K562 (cell line): ENCODE measurements at regions not wholly inside any gene's neighbourhood (a gene's known extent, or its start where the extent isn't known, plus 50 kb on each side); places are given as distances from the start of the nearest gene placed in this dataset.

Source experiments
- ATAC-seq: fragments of 200-7000 bp; cut with Tn5 transposase; 3 replicates; pipeline ENCODE4 v1.9.1; 2020; ENCODE audit warnings: moderate library complexity
- BruUV-seq: library from RNA; stranded (reverse); fragments of 400-500 nt; replicated peaks from 2 replicates; lab custom pipeline; 2021; lab: Mats Ljungman, UMichigan
- CTCF ChIA-PET: fragments of 300-600 bp; formaldehyde crosslinking; extraction: SDS; loops from one replicate; lab custom pipeline; 2021; ENCODE audit warnings: low intra/inter-chr PET ratio; lab: Yijun Ruan, JAX
- POLR2A ChIA-PET: fragments of 300-600, 350-650 bp; sonication (Branson Sonifier 250); formaldehyde crosslinking; extraction: SDS; loops from one replicate; lab custom pipeline; 2021; ENCODE audit warnings: antibody characterized with exemption, inconsistent platforms; lab: Yijun Ruan, JAX
- DNase-seq, 4 experiments: peaks; one replicate each; pipeline versions ENCODE4 v3.0.0 to v3.0.0-alpha.2; 2011 to 2018; ENCODE audit warnings: low spot score in 3 of 4, mixed read lengths in 3 of 4; ENCODE audit errors: extremely low read depth in 1 of 4
- FAIRE-seq: peaks from 2 replicates; lab custom pipeline; 2011; peaks lifted over from hg19 to GRCh38; lab: Jason Lieb, UNC
- H2AFZ ChIP-seq: 2 replicates; pipeline ENCODE4 v1.6.0; 2011; ENCODE audit warnings: low read depth, low read length, control low read depth, inconsistent platforms
- H3K27ac ChIP-seq: fragments of 200-600 bp; 3 replicates; pipeline ENCODE4 v1.8.0; 2011; ENCODE audit warnings: low read depth, mild to moderate bottlenecking, control low read depth, inconsistent platforms, low read length, moderate library complexity, mixed read lengths; ENCODE audit errors: extremely low read depth
- H3K27me3 ChIP-seq, 2 experiments: fragments of 300-600 bp in 1 of 2; 2 replicates in 1 of 2; 3 replicates in 1 of 2; pipeline versions ENCODE4 v1.6.0 to v1.8.0; 2011; ENCODE audit warnings: inconsistent platforms in 2 of 2, low read length in 2 of 2, mild to moderate bottlenecking in 1 of 2, mixed read lengths in 1 of 2, moderate library complexity in 1 of 2; ENCODE audit not compliant: control insufficient read depth in 2 of 2, insufficient read depth in 2 of 2
- H3K36me3 ChIP-seq: fragments of 300-600 bp; 3 replicates; pipeline ENCODE4 v1.8.0; 2011; ENCODE audit warnings: mild to moderate bottlenecking, low read length, inconsistent platforms; ENCODE audit not compliant: control insufficient read depth, insufficient read depth
- H3K4me1 ChIP-seq, 2 experiments: fragments of 200-600 bp in 1 of 2; replicated peaks in 1 of 2; 2 replicates in 1 of 2; 3 replicates in 1 of 2; pipeline versions ENCODE4 v1.5.1 to v1.8.0; 2011; ENCODE audit warnings: inconsistent platforms in 2 of 2, low read length in 2 of 2, mild to moderate bottlenecking in 1 of 2, mixed read lengths in 1 of 2, moderate library complexity in 1 of 2; ENCODE audit not compliant: control insufficient read depth in 2 of 2, insufficient read depth in 2 of 2
- H3K4me2 ChIP-seq: 2 replicates; pipeline ENCODE4 v1.6.1; 2011; ENCODE audit warnings: low read length, control low read depth, inconsistent platforms, mixed read lengths; ENCODE audit not compliant: insufficient read depth
- H3K4me3 ChIP-seq: fragments of 200-600 bp; sonication (generic), shearing (Covaris generic); 2 replicates; pipeline ENCODE4 v1.5.1; 2016; ENCODE audit warnings: control low read depth, inconsistent platforms
- H3K79me2 ChIP-seq: fragments of 200-600 bp; 3 replicates; pipeline ENCODE4 v1.8.0; 2011; ENCODE audit warnings: low read length, inconsistent platforms; ENCODE audit not compliant: control insufficient read depth, insufficient read depth
- H3K9ac ChIP-seq, 2 experiments: 2 replicates each; pipeline versions ENCODE4 v1.6.0 to v1.6.1; 2011; ENCODE audit warnings: low read depth in 2 of 2, low read length in 2 of 2, control low read depth in 1 of 2, inconsistent platforms in 1 of 2, mild to moderate bottlenecking in 1 of 2, mixed read lengths in 1 of 2; ENCODE audit not compliant: insufficient read depth in 1 of 2
- H3K9me1 ChIP-seq: one replicate; pipeline ENCODE4 v1.6.0; 2011; ENCODE audit warnings: inconsistent platforms, mild to moderate bottlenecking, low read length, moderate library complexity; ENCODE audit not compliant: control insufficient read depth, insufficient read depth
- H3K9me3 ChIP-seq: replicated peaks from 2 replicates; pipeline ENCODE4 v1.5.1; 2011; ENCODE audit warnings: low read depth, low read length, inconsistent platforms; ENCODE audit not compliant: control insufficient read depth, insufficient read depth
- H4K20me1 ChIP-seq: replicated peaks from 2 replicates; pipeline ENCODE4 v1.6.1; 2011; ENCODE audit warnings: low read length, inconsistent platforms, mixed read lengths; ENCODE audit not compliant: control insufficient read depth, insufficient read depth
- BRD9 ChIP-seq: fragments of 450-650 bp; IDR thresholded peaks from 2 replicates; pipeline ENCODE4 v1.6.1; 2018; ENCODE audit warnings: low read depth; ENCODE audit not compliant: partially characterized antibody
- DMBX1 ChIP-seq: fragments of 250-450 bp; sonication (Bioruptor Pico); IDR thresholded peaks from 2 replicates; pipeline ENCODE4 v1.8.0; 2022; ENCODE audit warnings: inconsistent platforms, mild to moderate bottlenecking, moderate library complexity, borderline replicate concordance
- MGA ChIP-seq: fragments of 450-650 bp; IDR thresholded peaks from 2 replicates; pipeline ENCODE4 v1.6.1; 2016; ENCODE audit warnings: mild to moderate bottlenecking, moderate library complexity
- MIER1 ChIP-seq: fragments of 450-650 bp; IDR thresholded peaks from 2 replicates; pipeline ENCODE4 v1.6.1; 2016; ENCODE audit warnings: antibody characterized with exemption, mild to moderate bottlenecking, low read depth
- SMAD3 ChIP-seq: fragments of 450-650 bp; formaldehyde crosslinking; conservative IDR thresholded peaks from 2 replicates; pipeline ENCODE4 v1.4.0; 2020; ENCODE audit warnings: mild to moderate bottlenecking
- SMARCA4 ChIP-seq: fragments of 450-650 bp; IDR thresholded peaks from 2 replicates; pipeline ENCODE4 v1.6.1; 2016
- SP2 ChIP-seq: IDR thresholded peaks from 2 replicates; pipeline ENCODE4 v1.6.1; 2011; ENCODE audit warnings: mild to moderate bottlenecking, low read depth, low read length, moderate library complexity; ENCODE audit not compliant: poor library complexity, severe bottlenecking; ENCODE audit errors: extremely low read depth
- TCF15 ChIP-seq: fragments of 250-450 bp; sonication (Bioruptor Pico); IDR thresholded peaks from 2 replicates; pipeline ENCODE4 v1.8.0; 2022; ENCODE audit warnings: moderate library complexity, mild to moderate bottlenecking, inconsistent platforms
- TCFL5 ChIP-seq: fragments of 250-450 bp; sonication (Bioruptor Pico); conservative IDR thresholded peaks from 2 replicates; pipeline ENCODE4 v1.6.1; 2021; ENCODE audit warnings: mild to moderate bottlenecking, moderate library complexity, matching md5 sums
- ZNF444 ChIP-seq: fragments of 250-450 bp; sonication (Bioruptor Pico); IDR thresholded peaks from 2 replicates; pipeline ENCODE4 v1.4.0; 2020; ENCODE audit warnings: mild to moderate bottlenecking, moderate library complexity
- WGBS: fragments of 100-300 bp; shearing (Covaris generic); methylation state at CpG from one replicate; pipeline ENCODE4 v1.1.6; 2016; ENCODE audit warnings: low coverage, mixed read lengths; ENCODE audit not compliant: insufficient coverage; ENCODE audit errors: missing lambda C conversion rate; 5-methylcytosine and 5-hydroxymethylcytosine counted together
- in situ Hi-C: fragments of 300-500 bp; cut with MboI; formaldehyde crosslinking; loops from 4 replicates; pipeline ENCODE4 v1.15.0; 2018; ENCODE audit warnings: inconsistent platforms, mixed read lengths
- intact Hi-C: fragments of 100-400 bp; cut with micrococcal nuclease; formaldehyde crosslinking; loops from 2 replicates; pipeline ENCODE4 v1.14.2; 2022
- TF ChIP-seq, protein P1 (sequence below): fragments of 450-650 bp; formaldehyde crosslinking; IDR thresholded peaks from 2 replicates; pipeline ENCODE4 v1.4.0; 2020; ENCODE audit warnings: mild to moderate bottlenecking, moderate library complexity

GRCh38 chr10:107631876-107632275, 467.4 kb upstream of the SORCS1 start:
- BruUV-seq = no TSS peak

More at GRCh38 chr10:107631876-107632275, 467.4 kb upstream of the SORCS1 start:
- ATAC-seq (no peak), DNase-seq (no peak), FAIRE-seq (no peak)
- no peaks in the 10 kb centered on the region for H3K9me1 ChIP-seq
- H3K79me2 ChIP-seq = no peaks in the 10 kb centered on the region
- intact Hi-C loops = no loop called here
- ChIA-PET CTCF (no interaction called here), POLR2A (no interaction called here)
- H3K9ac ChIP-seq = no peak overlapping the region
- WGBS = 0% methylated on average over 4 of the region's 4 CpGs
- H4K20me1 ChIP-seq = no peaks in the 10 kb centered on the region
- no peak for TF ChIP-seq SMARCA4
- no peak for TF ChIP-seq MIER1
- TF ChIP-seq SMAD3 = no peak
- no peak for TF ChIP-seq TCFL5
- TF ChIP-seq SP2 = no peak
- TF ChIP-seq MGA = no peak
- TF ChIP-seq ZNF444 (CRISPR knock-in tag) = no peak
- no peak for TF ChIP-seq DMBX1 (CRISPR knock-in tag)
- TF ChIP-seq TCF15 = no peak
- TF ChIP-seq, protein P1, sequence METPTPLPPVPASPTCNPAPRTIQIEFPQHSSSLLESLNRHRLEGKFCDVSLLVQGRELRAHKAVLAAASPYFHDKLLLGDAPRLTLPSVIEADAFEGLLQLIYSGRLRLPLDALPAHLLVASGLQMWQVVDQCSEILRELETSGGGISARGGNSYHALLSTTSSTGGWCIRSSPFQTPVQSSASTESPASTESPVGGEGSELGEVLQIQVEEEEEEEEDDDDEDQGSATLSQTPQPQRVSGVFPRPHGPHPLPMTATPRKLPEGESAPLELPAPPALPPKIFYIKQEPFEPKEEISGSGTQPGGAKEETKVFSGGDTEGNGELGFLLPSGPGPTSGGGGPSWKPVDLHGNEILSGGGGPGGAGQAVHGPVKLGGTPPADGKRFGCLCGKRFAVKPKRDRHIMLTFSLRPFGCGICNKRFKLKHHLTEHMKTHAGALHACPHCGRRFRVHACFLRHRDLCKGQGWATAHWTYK (CRISPR knock-in tag) = no peak
- no peak for TF ChIP-seq BRD9
- no peaks in the 10 kb centered on the region for H3K4me1 ChIP-seq
- no peaks in the 10 kb centered on the region for H3K27me3 ChIP-seq
- H3K4me2 ChIP-seq = no peak overlapping the region
- H3K9me3 ChIP-seq = no peaks in the 10 kb centered on the region
- no peak overlapping the region for H2AFZ ChIP-seq
- in situ Hi-C loops = no loop called here
- no peak overlapping the region for H3K4me3 ChIP-seq
- no peak overlapping the region for H3K27ac ChIP-seq
- no peaks in the 10 kb centered on the region for H3K36me3 ChIP-seq
